ENCODE measurements at regions not wholly inside any gene's neighbourhood (a gene's known extent, or its start where the extent isn't known, plus 50 kb on each side); places are given as distances from the start of the nearest gene placed in this dataset.
"Not testable (repeated sequence)": the region's sequence is repeated elsewhere in the genome, so short reads cannot be mapped to it uniquely, and the experiment has no call there.

DNA sequence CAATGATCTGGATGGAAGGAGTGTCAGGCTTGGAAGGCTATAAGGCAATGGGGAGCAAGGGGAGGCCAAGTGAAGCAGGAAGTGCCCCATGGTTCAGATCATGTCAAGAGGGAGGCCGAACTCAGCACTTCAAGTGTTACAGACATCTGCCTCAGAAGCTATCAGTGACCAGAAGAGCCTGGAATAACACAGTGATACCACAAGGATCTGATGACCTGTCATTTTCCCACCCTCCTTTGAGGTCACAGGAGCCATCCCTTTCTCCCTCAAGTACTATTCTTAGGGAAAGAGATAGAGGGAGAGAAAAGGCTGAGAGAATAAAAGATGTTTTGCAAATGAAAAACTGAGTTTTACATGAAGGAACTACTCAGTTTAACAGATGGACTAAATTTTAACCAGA lies 454.8 kb downstream of the CSNK1G3 start:
- no peak for DNase-seq

DNA sequence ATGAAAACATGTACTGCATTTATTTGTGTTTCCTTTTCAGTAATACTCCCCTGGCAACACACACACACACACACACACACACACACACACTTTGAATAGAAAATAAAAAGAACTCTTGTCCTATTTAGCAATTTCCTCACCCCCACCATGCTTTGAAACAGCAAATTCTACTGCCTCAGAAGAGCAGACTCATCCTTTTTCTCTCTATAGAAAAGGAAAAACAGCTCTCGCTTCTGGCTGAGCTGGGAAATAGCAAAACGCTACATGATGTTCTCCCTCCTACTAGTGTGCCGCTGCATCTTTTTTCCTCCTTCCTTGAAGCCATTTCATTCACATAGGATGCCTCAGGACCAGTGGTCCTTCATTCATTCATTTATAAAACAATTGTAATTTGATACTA lies 453.6 kb downstream of the CSNK1G3 start:
- no peak for DNase-seq

DNA sequence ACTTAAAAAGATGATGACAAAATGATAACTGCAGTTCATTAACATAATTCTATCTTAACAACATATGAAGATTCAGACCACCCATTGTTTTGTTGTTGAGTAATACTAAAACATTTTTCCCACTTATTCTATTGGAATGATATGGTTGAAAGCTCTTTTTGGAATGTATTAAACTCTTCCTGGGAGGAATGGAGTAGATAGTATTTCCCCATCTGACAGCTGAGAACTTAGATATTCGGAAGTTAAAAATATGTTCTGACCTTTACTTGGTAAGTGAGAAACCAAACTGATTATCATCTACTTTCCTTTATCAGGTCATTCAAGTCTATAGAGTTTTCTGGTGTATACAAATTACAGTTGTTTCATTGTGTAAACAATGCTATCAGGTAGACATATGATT lies 452.9 kb downstream of the CSNK1G3 start:
- no peak for DNase-seq

DNA sequence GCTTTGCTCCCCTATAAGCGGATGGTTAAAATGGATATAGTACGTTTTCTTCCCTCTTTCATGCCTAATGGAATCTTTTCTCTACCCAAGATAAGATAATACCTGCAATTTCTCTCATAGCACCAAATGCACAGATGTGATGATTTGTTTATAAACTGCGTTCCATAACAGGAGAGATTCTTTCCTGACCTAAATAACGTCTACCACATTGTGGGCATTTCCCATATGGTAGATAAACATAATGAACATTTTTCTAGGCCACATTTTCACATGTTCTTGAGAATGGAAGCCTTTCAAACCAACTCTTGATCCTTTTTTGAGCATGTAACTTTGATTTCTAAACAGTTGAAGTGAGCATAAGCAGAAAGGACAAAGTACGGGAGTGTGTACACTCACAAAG lies 448.5 kb downstream of the CSNK1G3 start:
- DNase-seq: no peak

DNA sequence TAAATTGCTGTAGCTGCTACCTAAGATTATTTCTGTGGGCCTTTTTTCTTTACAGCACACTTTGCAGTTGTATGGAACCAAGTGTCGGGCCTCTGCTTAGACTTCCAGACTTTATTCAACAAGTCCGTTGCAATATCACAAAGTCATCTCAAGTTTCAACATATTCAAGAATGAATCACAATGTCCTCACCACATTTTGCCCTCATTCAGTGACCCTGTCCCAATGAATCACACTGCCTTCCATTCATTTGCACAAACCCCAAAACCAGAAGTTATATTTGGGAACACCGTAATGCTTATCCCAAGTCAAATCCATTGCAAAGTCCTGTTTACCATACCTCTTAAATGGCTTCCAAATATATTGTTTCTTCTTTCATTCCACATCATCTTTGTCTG lies 439.6 kb downstream of the CSNK1G3 start:
- DNase-seq: no peak

DNA sequence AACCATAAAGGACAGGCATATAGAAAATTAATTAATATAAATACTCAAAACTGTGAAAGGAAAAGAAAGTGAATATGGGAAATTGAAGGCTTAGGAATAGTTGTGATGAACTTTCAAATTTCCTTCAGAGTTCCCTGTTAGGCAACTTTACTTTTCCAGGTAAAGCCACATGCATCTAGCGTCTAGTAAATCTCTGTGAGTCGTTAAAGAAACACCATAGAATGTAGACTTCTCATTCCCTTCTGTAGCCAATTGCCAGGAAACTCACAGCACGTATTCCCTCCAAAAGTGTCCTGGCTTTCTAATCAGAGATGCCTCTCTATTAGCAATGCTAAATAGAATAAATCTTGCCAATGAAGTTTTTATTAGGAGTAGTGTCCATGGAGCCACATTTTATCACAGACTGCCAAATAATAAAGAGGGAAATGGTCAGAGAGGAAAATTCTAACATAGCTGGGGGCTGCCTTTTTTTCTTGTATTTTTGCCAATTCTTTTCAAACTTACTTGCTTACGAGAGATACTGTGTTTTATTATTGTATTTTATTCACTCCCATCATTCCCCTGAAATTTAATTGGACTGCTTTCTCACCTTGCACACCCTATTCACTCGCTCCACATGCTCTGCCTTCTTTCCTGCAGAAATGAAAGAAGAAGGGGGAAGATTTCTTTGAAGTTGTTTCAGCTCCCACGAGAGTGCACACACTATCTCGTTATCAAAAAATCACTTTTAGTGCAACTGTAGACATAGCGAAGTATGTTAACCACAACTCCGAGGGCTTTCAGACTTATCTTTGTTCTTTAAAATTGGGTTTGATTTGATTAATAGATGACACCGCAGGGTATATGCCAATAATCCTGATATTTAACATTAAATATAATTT lies 439.0 kb downstream of the CSNK1G3 start:
- no peak for DNase-seq

DNA sequence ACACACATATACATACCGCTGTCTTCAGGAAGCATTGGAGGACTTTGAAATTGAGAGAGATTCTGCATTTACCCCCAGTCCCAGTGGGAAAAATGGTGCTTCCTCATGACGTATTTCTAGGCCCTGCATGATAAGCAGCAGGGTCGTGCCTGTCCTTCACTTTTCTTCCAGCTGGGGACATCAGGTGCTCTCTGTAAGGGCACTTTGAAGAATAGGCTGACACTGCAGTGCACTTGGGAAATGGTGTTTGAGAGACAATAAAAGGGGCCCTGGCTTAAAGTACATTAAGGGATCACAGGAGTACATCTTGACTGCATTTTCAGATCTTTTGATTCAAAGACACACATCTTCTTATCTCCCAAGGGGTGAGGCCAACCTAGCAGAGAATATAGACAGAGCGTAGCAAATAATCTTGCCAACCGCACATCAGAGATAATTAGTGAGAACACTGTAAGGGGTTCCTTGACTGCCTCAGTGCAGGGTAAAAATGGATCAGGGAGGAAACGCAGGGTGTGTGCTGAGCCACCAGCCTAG lies 437.9 kb downstream of the CSNK1G3 start:
- no peak for DNase-seq

DNA sequence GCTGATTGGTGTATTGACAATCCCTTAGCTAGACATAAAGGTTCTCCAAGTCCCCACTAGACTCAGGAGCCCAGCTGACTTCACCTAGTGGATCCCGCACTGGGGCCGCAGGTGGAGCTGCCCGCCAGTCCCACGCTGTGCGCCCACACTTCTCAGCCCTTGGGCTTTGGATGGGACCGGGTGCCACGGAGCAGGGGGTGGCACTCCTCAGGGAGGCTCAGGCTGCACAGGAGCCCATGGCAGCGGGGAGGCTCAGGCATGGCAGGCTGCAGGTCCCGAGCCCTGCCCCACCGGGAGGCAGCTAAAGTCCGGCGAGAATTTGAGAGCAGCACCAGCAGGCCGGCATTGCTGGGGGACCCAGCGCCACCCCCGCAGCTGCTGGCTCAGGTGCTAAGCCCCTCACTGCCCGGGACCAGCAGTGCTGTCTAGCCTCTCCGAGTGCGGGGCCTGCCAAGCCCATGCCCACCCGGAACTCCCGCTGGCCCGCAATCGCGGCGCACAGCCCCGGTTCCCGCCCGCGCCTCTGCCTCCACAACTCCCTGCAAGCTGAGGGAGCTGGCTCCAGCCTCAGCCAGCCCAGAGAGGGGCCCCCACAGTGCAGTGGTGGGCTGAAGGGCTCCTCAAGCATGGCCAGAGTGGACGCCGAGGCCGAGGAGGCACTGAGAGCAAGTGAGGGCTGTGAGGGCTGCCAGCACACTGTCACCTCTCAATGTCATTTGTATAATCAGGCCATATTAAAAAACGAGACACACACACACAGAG lies 437.2 kb downstream of the CSNK1G3 start:
- DNase-seq: no peak

DNA sequence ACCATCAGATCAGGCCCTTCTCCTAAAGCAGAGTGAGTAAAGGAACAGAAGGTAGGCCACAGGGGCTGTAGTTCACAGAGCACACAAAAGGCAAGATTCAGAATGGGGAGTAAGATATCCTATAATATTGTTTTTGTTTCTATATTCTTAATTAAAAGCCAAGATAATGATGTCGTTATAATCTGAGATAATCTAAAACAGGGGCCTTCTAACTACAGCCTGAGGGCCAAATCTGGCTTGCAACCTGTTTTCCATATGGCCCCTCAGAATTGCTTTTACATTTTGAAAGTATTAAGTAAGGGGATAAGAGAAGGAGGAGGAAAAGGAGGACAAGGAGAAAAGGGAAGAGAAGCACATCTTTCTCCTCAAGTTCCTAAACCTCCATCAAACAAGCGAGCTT lies 435.8 kb downstream of the CSNK1G3 start:
- DNase-seq: no peak

DNA sequence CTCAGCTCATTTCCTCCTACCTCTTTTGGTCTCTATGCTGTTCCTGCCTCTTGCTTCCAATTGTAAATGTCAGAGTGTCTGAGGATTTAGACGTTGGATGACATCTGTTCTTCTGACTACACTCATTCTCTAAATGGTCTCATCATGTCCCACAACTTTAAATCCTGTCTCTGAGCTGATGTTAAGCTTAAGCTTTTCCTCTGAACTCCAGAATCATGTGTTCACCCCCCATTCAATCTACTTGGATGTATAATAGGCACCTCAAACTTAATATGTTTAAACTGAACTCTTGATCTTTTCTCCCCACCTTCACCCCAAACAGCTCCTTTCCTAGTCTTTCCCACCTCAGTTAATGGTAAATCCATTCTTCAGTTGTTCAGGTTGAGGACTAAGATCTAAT lies 433.6 kb downstream of the CSNK1G3 start:
- DNase-seq: no peak

DNA sequence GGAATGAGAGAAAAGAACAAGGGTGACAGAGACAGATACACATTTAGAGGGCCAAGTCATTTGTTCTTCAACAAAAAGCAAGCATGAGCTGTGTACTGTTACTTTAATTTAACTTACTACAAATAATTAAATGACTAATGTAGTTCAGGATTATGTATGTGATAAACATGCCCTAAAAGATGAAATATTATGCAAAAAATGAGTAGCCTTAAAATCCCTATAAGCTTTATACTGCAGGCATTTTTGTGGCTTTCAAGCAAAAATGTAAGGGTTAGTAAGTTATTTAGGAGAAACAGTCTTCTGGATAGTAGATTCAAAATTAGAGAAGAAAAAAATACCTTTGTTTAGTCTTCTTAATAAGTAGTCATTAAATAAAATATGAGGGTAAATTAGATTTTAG lies 431.2 kb downstream of the CSNK1G3 start:
- no peak for DNase-seq

DNA sequence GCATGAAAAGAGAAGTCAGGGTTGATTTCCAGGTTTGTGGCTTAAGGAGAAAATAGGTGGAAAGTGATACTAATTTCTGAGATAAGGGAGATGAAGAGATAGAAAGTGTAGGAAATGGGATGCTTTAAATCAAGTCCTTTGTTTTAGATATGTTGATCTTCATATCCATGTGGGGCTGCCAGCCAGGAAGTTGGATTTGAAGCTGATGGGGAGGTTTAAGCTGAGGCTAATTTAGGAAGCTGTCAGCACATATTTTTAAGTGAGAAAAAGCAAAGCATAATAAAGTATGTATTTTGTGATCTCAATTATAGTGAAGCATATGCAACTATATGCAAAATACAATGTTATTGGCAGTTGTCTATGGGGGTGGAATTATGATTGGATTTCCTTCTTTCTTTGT lies 428.4 kb downstream of the CSNK1G3 start:
- DNase-seq: no peak

DNA sequence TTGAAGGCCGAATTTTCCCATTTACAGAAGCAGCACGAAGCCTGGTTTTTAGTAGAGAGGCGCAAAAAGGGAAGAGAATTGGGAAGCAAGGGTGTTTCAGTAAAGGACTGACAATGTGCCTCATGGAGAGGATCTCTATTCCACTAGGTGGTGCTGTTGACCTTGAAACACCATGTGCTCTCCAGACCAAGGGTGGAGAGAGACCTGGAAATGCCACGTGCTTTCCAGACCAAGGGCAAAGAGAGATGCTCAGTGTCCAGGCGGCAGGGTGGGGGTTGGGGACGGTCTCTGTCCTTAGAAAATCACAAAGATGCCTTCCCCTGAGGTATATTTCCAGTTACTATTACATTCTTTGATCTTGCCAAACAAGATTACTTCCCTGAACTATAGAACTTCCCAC lies 425.3 kb downstream of the CSNK1G3 start:
- DNase-seq: no peak

DNA sequence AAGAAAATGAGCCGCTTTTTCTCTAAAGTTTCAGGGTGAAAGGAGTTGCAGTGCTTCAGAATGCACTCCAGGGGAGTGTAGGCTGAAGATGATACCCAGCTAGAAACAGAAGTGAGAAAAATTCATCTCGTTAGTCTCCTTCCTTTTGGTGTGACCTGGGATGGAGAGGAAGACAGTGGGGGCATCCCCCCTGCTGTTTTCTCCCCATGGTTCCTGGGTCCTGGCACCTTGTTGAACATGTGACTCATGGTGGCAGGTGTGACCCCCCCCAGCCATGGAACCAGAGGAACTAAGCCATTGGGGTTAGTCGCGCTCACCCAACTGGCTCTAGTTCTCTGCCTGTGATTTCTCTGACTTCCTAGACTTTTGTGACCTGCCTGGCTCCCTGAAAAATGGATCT lies 424.6 kb downstream of the CSNK1G3 start:
- DNase-seq: no peak

DNA sequence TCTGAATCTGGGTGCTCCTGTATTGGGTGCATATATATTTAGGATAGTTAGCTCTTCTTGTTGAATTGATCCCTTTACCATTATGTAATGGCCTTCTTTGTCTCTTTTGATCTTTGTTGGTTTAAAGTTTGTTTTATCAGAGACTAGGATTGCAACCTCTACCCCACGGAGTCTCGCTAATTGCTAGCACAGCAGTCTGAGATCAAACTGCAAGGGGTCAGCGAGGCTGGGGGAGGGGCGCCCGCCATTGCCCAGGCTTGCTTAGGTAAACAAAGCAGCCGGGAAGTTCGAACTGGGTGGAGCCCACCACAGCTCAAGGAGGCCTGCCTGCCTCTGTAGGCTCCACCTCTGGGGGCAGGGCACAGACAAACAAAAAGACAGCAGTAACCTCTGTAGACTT lies 421.8 kb downstream of the CSNK1G3 start:
- DNase-seq: not testable (repeated sequence)

DNA sequence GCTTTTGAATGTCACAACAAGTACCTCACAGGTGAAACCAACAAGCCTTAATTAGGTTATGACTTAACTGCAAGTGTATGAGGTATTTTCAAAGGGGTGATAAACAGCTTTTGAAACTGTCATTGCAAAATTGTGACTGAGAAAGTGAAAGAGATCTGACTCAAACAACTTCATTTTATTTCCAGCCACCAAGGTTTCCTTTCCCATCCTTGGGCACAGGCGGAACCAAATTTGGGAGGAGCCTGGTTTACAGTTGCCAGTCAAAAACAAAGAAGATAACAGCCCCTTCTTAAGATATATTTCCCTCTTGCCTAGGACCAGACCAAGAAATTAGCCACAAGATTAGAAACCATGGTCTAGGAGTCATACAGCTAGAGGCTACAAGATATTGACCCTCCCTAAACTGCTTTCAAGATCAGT lies 417.1 kb downstream of the CSNK1G3 start:
- DNase-seq: no peak

DNA sequence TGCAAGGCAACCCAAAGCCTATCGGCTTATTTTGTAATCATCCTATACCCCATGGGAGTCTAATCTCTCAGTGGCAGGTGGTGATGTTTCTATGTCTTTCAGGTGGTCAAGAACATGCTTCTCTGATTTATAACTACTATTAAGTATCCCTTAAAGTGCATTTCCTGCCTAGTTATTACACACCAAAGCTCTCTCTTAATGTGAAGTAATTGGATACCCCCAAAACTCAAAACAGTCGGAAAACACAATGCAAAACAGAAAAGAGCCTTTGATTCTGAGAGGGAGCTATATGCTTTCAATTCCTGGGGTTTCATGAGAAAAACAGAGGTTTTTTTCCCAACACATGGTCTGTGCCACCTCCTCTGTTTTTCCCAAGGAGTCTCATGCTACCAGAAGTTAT lies 416.4 kb downstream of the CSNK1G3 start:
- DNase-seq: no peak

DNA sequence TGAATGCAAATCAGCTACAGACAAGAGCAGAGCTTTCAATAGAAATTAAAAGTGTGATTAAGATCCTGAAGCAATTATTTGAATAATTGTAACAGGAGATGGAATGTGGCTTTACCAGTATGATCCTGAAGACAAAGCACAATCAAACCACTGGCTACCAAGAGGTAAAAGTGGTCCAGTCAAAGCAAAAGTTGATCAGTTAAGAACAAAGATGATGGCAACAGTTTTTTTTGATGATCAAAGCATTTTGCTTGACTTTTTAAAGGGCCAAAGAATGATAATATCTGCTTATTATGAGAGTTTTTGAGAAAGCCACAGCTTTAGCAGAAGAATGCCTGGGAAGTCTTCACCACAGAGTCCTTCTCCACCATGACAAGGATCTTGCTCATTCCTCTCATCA lies 409.2 kb downstream of the CSNK1G3 start:
- DNase-seq: no peak

DNA sequence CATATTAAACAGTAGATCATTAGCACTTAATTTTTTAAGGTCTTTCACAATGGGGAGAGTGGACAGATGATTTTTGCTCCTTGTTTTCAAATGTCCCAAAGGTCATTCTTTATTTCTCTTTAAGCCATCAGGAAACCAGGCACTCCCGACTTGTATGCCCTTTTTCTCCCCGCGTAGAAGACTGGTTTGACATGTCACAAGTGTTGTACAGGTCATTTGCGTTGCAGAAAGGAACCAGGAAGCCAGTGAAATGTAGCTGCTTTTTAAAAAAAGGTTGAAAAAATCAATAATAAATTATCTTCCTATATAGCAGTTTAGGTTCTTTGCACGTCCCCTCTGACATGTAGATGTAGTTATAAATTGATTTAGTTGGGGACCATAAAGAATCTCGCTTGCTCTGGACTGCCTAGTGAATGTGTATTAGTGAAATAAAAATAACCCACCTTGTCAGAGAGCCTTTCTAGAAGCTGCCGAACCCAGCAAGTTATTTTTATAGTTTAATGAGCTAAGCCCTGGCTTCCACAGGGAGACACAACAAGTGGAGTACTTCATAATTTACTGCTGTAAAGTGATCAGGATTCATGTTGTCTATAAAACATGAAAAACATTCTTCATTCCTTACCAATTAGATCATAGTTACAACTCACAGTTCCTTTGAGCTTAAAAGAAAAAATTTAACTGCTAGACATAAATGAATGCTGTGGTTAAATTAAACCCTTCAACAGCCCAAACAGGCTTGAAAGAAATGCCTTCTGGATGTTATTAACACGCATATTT lies 404.6 kb downstream of the CSNK1G3 start:
- DNase-seq: no peak

DNA sequence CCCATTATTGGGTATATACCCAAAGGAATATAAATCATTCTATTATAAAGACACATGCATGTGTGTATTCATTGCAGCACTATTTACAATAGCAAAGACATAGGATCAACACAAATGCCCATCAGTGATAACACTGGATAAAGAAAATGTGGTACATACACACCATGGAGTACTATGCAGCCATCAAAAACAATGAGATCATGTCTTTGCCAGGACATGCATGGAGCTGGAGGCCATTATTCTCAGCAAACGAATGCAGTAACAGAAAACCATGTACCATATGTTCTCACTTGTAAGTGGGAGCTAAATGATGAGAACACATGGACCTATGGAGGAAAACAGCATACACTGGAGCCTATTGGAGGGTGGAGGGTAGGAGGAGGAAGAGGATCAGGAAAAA lies 402.4 kb downstream of the CSNK1G3 start:
- DNase-seq: no peak

DNA sequence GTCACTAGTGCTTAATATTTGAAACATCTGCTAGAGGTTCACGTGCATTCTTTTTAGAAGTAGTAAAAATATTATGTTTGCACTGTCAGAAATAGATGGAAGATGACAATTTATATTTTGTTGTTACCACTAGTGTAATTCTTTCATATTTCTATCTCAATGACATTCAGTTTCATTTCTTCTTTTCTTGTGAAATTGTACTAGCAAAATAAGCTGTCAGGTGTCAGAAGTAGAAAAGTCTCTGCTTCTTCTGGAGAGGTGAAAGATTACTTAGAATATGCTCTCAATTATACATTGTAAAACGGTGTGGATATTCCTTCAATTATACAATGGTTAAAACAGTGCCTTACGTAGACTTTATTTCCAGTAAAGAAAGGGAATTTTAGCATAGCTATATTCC lies 395.4 kb downstream of the CSNK1G3 start:
- no peak for DNase-seq

DNA sequence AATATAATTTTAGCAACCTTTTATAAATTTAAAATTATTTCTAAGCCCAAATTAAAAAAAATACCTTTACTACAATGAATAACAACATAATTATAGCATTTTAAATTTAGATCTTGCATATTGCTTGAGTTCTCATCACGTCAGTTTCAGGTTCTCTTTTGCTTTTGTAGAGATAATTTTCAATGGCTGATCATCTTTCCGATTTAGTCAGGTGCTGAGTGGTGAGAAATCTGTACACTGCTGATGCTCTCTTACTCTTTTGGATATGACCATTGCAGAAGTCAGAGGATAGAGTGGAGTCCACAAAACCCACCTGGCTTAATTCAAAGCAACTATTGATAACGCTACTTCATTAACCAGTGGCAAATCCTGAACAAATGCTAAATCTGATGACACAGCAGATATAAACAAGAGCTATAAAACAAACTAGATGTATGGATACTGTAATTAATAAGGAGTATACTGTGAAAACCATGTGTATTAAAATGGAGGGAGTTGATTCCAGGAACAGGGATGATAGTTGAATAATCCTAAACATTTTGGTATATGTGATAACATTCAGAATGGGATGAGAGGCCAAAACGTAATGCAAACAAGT lies 394.8 kb downstream of the CSNK1G3 start:
- DNase-seq: no peak

DNA sequence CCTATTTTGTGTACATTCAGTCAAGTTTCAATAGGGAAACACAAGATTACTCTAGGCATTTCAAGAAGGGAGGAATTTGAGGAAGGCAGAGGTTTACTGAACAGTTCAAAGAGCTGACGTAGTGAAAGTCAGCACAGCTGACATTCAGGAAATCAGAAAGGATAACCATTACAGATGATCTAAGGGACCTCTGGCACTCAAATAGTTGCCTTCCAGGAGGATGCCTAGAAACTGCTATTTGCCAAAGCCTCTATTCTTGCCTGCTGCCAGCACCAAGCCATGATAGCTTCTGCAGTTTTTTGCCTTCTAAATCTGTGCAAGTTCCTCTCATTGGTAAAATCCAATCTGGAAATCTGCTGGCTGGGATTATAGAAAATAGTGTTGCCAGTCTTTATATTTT lies 373.1 kb downstream of the CSNK1G3 start:
- no peak for DNase-seq
